ENCODE measurements at regions not wholly inside any gene's neighbourhood (a gene's known extent, or its start where the extent isn't known, plus 50 kb on each side); places are given as distances from the start of the nearest gene placed in this dataset.

- no peak for DNase-seq (ENCODE audit: low read depth, low spot score)
- no peak overlapping the region for H3K27ac ChIP-seq (ENCODE audit: low read depth, low read length)
- no peak overlapping the region for H3K4me3 ChIP-seq (ENCODE audit: low read depth, low read length)
- no peaks in the 10 kb centered on the region for H3K27me3 ChIP-seq (ENCODE audit: control insufficient read depth, insufficient read depth, low read length)
- H3K9me3 ChIP-seq (ENCODE audit: control insufficient read depth, insufficient read depth, low read length), result no peaks in the 10 kb centered on the region
- ChIA-PET CTCF (interaction anchor here (0.6 kb wide), 2 partner anchors 107 to 444 kb away, joined by 3 read pairs; no protein-coding TSS in a partner anchor), POLR2A (no interaction called here)
- TF ChIP-seq CTCF (IDR thresholded peaks at IDR 0.05; ENCODE audit: low read depth, low read length), result no peak
Observed at GRCh38 chr1:164058198-164058597, 500.8 kb upstream of the PBX1 start.

- no peaks in the 10 kb centered on the region for H3K9me3 ChIP-seq (ENCODE audit: control insufficient read depth, insufficient read depth, low read length)
- TF ChIP-seq CTCF (IDR thresholded peaks at IDR 0.05; ENCODE audit: low read depth, low read length), result no peak
- H3K27ac ChIP-seq (ENCODE audit: low read depth, low read length), result no peak overlapping the region
- no peaks in the 10 kb centered on the region for H3K27me3 ChIP-seq (ENCODE audit: control insufficient read depth, insufficient read depth, low read length)
- POLR2A ChIA-PET, result no interaction called here
- no peak overlapping the region for H3K4me3 ChIP-seq (ENCODE audit: low read depth, low read length)
- no peak for DNase-seq (ENCODE audit: low read depth, low spot score)
- CTCF ChIA-PET, result no interaction called here
Observed at GRCh38 chr1:164061528-164061927, 497.5 kb upstream of the PBX1 start.

- Histone ChIP-seq H3K4me3 (ENCODE audit: low read depth, low read length) (no peak overlapping the region), H3K27me3 (ENCODE audit: control insufficient read depth, insufficient read depth, low read length) (no peaks in the 10 kb centered on the region), H3K9me3 (ENCODE audit: control insufficient read depth, insufficient read depth, low read length) (no peaks in the 10 kb centered on the region), H3K27ac (ENCODE audit: low read depth, low read length) (no peak overlapping the region)
- ChIA-PET CTCF (no interaction called here), POLR2A (no interaction called here)
- no peak for TF ChIP-seq CTCF (IDR thresholded peaks at IDR 0.05; ENCODE audit: low read depth, low read length)
- no peak for DNase-seq (ENCODE audit: low read depth, low spot score)
Observed at GRCh38 chr1:164064501-164064900, 494.5 kb upstream of the PBX1 start.

- H3K27ac ChIP-seq (ENCODE audit: low read depth, low read length), result no peak overlapping the region
Observed at GRCh38 chr1:164071288-164071687, 487.7 kb upstream of the PBX1 start.

GRCh38 chr1:164086832-164087231, 472.2 kb upstream of the PBX1 start:
- TF ChIP-seq CTCF (IDR thresholded peaks at IDR 0.05; ENCODE audit: low read depth, low read length), result no peak
- Histone ChIP-seq H3K27ac (ENCODE audit: low read depth, low read length) (no peak overlapping the region), H3K4me3 (ENCODE audit: low read depth, low read length) (no peak overlapping the region), H3K27me3 (ENCODE audit: control insufficient read depth, insufficient read depth, low read length) (no peaks in the 10 kb centered on the region), H3K9me3 (ENCODE audit: control insufficient read depth, insufficient read depth, low read length) (no peaks in the 10 kb centered on the region)
- ChIA-PET CTCF (no interaction called here), POLR2A (no interaction called here)
- no peak for DNase-seq (ENCODE audit: low read depth, low spot score)

More at GRCh38 chr1:164071288-164071687, 487.7 kb upstream of the PBX1 start:
- POLR2A ChIA-PET, result no interaction called here
- Histone ChIP-seq H3K27me3 (ENCODE audit: control insufficient read depth, insufficient read depth, low read length) (no peaks in the 10 kb centered on the region), H3K4me3 (ENCODE audit: low read depth, low read length) (no peak overlapping the region), H3K9me3 (ENCODE audit: control insufficient read depth, insufficient read depth, low read length) (no peaks in the 10 kb centered on the region)
- CTCF ChIA-PET, result no interaction called here
- no peak for TF ChIP-seq CTCF (IDR thresholded peaks at IDR 0.05; ENCODE audit: low read depth, low read length)
- DNase-seq (ENCODE audit: low read depth, low spot score), result no peak
